GM23338 (cell line): ENCODE measurements at regions not wholly inside any gene's neighbourhood (a gene's known extent, or its start where the extent isn't known, plus 50 kb on each side); places are given as distances from the start of the nearest gene placed in this dataset.

Source experiments
- ATAC-seq: fragments of 200-7000 bp; cut with Tn5 transposase; 3 replicates; pipeline ENCODE4 v1.9.1; 2020
- DNase-seq: peaks from one replicate; pipeline ENCODE4 v3.0.0-alpha.2; 2015; ENCODE audit warnings: low spot score
- H2AFZ ChIP-seq: fragments of 200-600 bp; sonication (generic); 2 replicates; pipeline ENCODE4 v1.8.0; 2016; ENCODE audit warnings: antibody characterized with exemption, mild to moderate bottlenecking, moderate library complexity
- H3F3A ChIP-seq: fragments of 200-600 bp; sonication (generic); replicated peaks from 2 replicates; pipeline ENCODE4 v1.8.0; 2017; ENCODE audit warnings: antibody characterized with exemption, mixed run types, low read depth
- H3K27ac ChIP-seq: fragments of 200-600 bp; sonication (generic); 2 replicates; pipeline ENCODE4 v1.6.1; 2016; ENCODE audit warnings: low read depth
- H3K27me3 ChIP-seq: fragments of 200-600 bp; sonication (generic); 2 replicates; pipeline ENCODE4 v1.8.0; 2016; ENCODE audit warnings: mild to moderate bottlenecking, mixed run types, moderate library complexity; ENCODE audit not compliant: insufficient read depth
- H3K36me3 ChIP-seq: fragments of 200-600 bp; sonication (generic); 2 replicates; pipeline ENCODE4 v1.8.0; 2016; ENCODE audit warnings: mild to moderate bottlenecking; ENCODE audit not compliant: insufficient read depth
- H3K4me1 ChIP-seq: fragments of 200-600 bp; sonication (generic); 2 replicates; pipeline ENCODE4 v1.8.0; 2016; ENCODE audit warnings: mild to moderate bottlenecking, moderate library complexity; ENCODE audit not compliant: insufficient read depth
- H3K4me2 ChIP-seq: fragments of 200-600 bp; sonication (generic); 2 replicates; pipeline ENCODE4 v1.7.1; 2017; ENCODE audit warnings: mixed run types
- H3K4me3 ChIP-seq: fragments of 200-600 bp; sonication (generic); 2 replicates; pipeline ENCODE4 v1.6.1; 2016; ENCODE audit warnings: mixed run types
- H3K79me2 ChIP-seq: fragments of 200-600 bp; sonication (generic); replicated peaks from 2 replicates; pipeline ENCODE4 v1.8.0; 2017; ENCODE audit warnings: mild to moderate bottlenecking; ENCODE audit not compliant: insufficient read depth
- H3K9me2 ChIP-seq: fragments of 200-600 bp; sonication (generic); 2 replicates; pipeline ENCODE4 v1.8.0; 2017; ENCODE audit not compliant: insufficient read depth
- H4K20me1 ChIP-seq: fragments of 200-600 bp; sonication (generic); replicated peaks from 2 replicates; pipeline ENCODE4 v1.8.0; 2017; ENCODE audit warnings: mild to moderate bottlenecking; ENCODE audit not compliant: insufficient read depth
- H3K27ac Mint-ChIP-seq: 2 replicates; pipeline ENCODE4 v1.8.0; 2020; ENCODE audit warnings: inconsistent platforms, mild to moderate bottlenecking, moderate library complexity, mixed read lengths
- H3K27me3 Mint-ChIP-seq: 3 replicates; pipeline ENCODE4 v1.8.0; 2022; ENCODE audit warnings: low read depth, mild to moderate bottlenecking, moderate library complexity, mixed read lengths, inconsistent platforms; ENCODE audit not compliant: insufficient read depth, poor library complexity
- H3K36me3 Mint-ChIP-seq: 3 replicates; pipeline ENCODE4 v1.8.0; 2021; ENCODE audit warnings: low read depth, mild to moderate bottlenecking, inconsistent platforms, moderate library complexity, mixed read lengths
- H3K4me1 Mint-ChIP-seq: 3 replicates; pipeline ENCODE4 v1.8.0; 2020; ENCODE audit warnings: mild to moderate bottlenecking, inconsistent platforms, mixed read lengths
- H3K4me3 Mint-ChIP-seq: 3 replicates; pipeline ENCODE4 v1.8.0; 2021; ENCODE audit warnings: moderate library complexity, mild to moderate bottlenecking, inconsistent platforms, mixed read lengths
- H3K9me3 Mint-ChIP-seq: 3 replicates; pipeline ENCODE4 v1.8.0; 2020; ENCODE audit warnings: moderate library complexity, mild to moderate bottlenecking, inconsistent platforms, mixed read lengths
- EZH2 ChIP-seq: fragments of 200-600 bp; sonication (generic); IDR thresholded peaks from one replicate; pipeline ENCODE4 v1.8.0; 2017; ENCODE audit warnings: antibody characterized with exemption, mild to moderate bottlenecking, low read depth; ENCODE audit not compliant: unreplicated experiment
- EZH2phosphoT487 ChIP-seq: fragments of 200-600 bp; sonication (generic); IDR thresholded peaks from one replicate; pipeline ENCODE4 v1.8.1; 2018; ENCODE audit warnings: antibody characterized with exemption; ENCODE audit not compliant: unreplicated experiment
- JUNB ChIP-seq: IDR thresholded peaks from one replicate; pipeline ENCODE4 v1.6.1; 2016; ENCODE audit warnings: antibody characterized with exemption; ENCODE audit not compliant: unreplicated experiment
- POLR2AphosphoS5 ChIP-seq: IDR thresholded peaks from 2 replicates; pipeline ENCODE4 v1.6.1; 2016; ENCODE audit warnings: antibody characterized with exemption, low read depth
- ZNF114 ChIP-seq: fragments of 250-450 bp; sonication (Bioruptor Pico); IDR thresholded peaks from 2 replicates; pipeline ENCODE4 v1.5.0; 2020; ENCODE audit warnings: mild to moderate bottlenecking, moderate library complexity
- TF ChIP-seq, protein P1 (sequence below): IDR thresholded peaks from one replicate; pipeline ENCODE4 v1.6.1; 2018; ENCODE audit warnings: antibody characterized with exemption; ENCODE audit not compliant: unreplicated experiment
- TF ChIP-seq, protein P2 (sequence below): IDR thresholded peaks from 2 replicates; pipeline ENCODE4 v1.6.1; 2016; ENCODE audit warnings: antibody characterized with exemption
- TF ChIP-seq, protein P3 (sequence below), 2 experiments: fragments of 200-600 bp in 1 of 2; sonication (generic) in 1 of 2; conservative IDR thresholded peaks; 2 replicates each; pipeline versions ENCODE4 v1.5.1 to v1.6.1; 2016 to 2017; ENCODE audit warnings: antibody characterized with exemption in 2 of 2, low read depth in 2 of 2, mild to moderate bottlenecking in 2 of 2, moderate library complexity in 1 of 2

DNA sequence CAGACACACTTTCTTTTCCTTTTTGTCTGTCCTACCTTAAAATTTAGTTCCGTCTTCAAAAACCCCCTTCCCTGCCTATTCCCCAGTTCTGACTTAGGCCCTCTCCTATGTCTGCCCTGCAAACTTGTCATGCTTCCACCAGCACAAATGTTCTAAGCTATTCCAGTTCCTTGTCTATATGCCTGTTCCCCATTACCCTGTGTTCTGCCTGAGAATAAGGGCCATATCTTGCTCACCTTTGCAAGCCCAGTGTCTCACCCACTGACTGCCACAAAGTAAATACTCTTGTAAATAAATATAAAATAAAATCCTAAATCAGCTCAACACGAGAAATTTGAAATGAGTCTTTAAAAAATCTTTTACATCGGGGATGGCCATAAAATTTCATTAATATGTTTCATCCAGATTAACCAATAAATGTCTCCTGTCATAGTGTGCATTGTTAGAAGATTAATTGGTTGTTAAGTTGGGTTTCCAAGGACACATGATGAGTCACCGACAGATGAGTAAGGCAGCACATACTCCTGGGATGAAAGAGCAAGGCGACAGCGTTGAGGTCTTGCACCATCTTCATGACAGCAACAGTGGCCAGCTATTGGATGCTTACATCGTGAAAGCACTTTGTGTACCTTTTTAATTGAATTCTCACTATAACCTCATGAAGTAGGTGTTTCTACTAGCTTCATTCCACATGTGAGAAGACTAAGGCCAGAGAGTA is 92.6 kb upstream of the NGF start:
- Histone ChIP-seq H2AFZ (no peak overlapping the region), H3K4me3 (no peak overlapping the region), H4K20me1 (no peaks in the 10 kb centered on the region), H3K27me3 (no peaks in the 10 kb centered on the region), H3F3A (no peaks in the 10 kb centered on the region), H3K4me1 (no peaks in the 10 kb centered on the region), H3K27ac (no peak overlapping the region), H3K36me3 (no peaks in the 10 kb centered on the region), H3K4me2 (no peak overlapping the region), H3K79me2 (no peaks in the 10 kb centered on the region), H3K9me2 (peaks cover 16% of the 10 kb centered on the region; the same call in 1 of the 2 replicates)
- Mint-ChIP-seq H3K27me3 (peaks cover 2% of the 10 kb centered on the region), H3K36me3 (no peaks in the 10 kb centered on the region), H3K4me1 (no peaks in the 10 kb centered on the region; the same call in 2 of the 3 replicates), H3K9me3 (no peaks in the 10 kb centered on the region), H3K27ac (no peak overlapping the region), H3K4me3 (no peak overlapping the region)
- DNase-seq (no peak), ATAC-seq (no peak)
- TF ChIP-seq EZH2phosphoT487 = no peak
- TF ChIP-seq, protein P1, sequence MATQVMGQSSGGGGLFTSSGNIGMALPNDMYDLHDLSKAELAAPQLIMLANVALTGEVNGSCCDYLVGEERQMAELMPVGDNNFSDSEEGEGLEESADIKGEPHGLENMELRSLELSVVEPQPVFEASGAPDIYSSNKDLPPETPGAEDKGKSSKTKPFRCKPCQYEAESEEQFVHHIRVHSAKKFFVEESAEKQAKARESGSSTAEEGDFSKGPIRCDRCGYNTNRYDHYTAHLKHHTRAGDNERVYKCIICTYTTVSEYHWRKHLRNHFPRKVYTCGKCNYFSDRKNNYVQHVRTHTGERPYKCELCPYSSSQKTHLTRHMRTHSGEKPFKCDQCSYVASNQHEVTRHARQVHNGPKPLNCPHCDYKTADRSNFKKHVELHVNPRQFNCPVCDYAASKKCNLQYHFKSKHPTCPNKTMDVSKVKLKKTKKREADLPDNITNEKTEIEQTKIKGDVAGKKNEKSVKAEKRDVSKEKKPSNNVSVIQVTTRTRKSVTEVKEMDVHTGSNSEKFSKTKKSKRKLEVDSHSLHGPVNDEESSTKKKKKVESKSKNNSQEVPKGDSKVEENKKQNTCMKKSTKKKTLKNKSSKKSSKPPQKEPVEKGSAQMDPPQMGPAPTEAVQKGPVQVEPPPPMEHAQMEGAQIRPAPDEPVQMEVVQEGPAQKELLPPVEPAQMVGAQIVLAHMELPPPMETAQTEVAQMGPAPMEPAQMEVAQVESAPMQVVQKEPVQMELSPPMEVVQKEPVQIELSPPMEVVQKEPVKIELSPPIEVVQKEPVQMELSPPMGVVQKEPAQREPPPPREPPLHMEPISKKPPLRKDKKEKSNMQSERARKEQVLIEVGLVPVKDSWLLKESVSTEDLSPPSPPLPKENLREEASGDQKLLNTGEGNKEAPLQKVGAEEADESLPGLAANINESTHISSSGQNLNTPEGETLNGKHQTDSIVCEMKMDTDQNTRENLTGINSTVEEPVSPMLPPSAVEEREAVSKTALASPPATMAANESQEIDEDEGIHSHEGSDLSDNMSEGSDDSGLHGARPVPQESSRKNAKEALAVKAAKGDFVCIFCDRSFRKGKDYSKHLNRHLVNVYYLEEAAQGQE = no peak
- TF ChIP-seq JUNB = no peak
- TF ChIP-seq ZNF114 (CRISPR knock-in tag) = no peak
- TF ChIP-seq, protein P2, sequence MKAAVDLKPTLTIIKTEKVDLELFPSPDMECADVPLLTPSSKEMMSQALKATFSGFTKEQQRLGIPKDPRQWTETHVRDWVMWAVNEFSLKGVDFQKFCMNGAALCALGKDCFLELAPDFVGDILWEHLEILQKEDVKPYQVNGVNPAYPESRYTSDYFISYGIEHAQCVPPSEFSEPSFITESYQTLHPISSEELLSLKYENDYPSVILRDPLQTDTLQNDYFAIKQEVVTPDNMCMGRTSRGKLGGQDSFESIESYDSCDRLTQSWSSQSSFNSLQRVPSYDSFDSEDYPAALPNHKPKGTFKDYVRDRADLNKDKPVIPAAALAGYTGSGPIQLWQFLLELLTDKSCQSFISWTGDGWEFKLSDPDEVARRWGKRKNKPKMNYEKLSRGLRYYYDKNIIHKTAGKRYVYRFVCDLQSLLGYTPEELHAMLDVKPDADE = no peak
- TF ChIP-seq, protein P3, sequence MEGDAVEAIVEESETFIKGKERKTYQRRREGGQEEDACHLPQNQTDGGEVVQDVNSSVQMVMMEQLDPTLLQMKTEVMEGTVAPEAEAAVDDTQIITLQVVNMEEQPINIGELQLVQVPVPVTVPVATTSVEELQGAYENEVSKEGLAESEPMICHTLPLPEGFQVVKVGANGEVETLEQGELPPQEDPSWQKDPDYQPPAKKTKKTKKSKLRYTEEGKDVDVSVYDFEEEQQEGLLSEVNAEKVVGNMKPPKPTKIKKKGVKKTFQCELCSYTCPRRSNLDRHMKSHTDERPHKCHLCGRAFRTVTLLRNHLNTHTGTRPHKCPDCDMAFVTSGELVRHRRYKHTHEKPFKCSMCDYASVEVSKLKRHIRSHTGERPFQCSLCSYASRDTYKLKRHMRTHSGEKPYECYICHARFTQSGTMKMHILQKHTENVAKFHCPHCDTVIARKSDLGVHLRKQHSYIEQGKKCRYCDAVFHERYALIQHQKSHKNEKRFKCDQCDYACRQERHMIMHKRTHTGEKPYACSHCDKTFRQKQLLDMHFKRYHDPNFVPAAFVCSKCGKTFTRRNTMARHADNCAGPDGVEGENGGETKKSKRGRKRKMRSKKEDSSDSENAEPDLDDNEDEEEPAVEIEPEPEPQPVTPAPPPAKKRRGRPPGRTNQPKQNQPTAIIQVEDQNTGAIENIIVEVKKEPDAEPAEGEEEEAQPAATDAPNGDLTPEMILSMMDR (conservative IDR thresholded peaks at IDR 0.05; ENCODE audit: low read depth in 2 of 2) = no peak

DNA sequence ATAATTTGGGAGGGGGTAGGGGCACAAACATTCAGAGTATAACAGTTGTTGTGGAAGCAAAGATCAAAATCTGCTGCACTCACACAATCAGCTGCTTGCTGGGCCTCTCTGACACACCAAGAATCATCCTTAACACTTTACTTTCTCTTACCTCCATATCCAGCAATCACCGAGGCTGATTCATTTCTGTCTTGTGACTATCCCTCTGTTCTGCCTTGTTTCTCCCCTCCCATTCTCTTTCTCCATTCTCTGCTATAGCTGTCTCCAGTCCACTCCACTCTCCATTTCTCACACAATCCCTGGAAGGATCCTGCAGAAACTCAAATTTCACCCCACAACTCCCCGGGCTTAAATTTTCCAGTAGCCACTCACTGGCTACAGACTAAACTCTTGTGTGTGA is 91.8 kb upstream of the NGF start:
- Mint-ChIP-seq H3K27me3 (peaks cover 2% of the 10 kb centered on the region), H3K36me3 (no peaks in the 10 kb centered on the region), H3K9me3 (no peaks in the 10 kb centered on the region), H3K4me3 (no peak overlapping the region), H3K4me1 (no peaks in the 10 kb centered on the region; the same call in 2 of the 3 replicates), H3K27ac (no peak overlapping the region)
- no peaks in the 10 kb centered on the region for H3K4me1 ChIP-seq
- H3K9me2 ChIP-seq = peaks cover 18% of the 10 kb centered on the region; the same call in 1 of the 2 replicates
- no peaks in the 10 kb centered on the region for H4K20me1 ChIP-seq
- H3K79me2 ChIP-seq = no peaks in the 10 kb centered on the region
- ATAC-seq (no peak), DNase-seq (no peak)
- no peak overlapping the region for H2AFZ ChIP-seq
- H3K27ac ChIP-seq = no peak overlapping the region
- H3K36me3 ChIP-seq = no peaks in the 10 kb centered on the region
- no peak overlapping the region for H3K4me2 ChIP-seq
- no peak overlapping the region for H3K4me3 ChIP-seq
- H3K27me3 ChIP-seq = no peaks in the 10 kb centered on the region
- H3F3A ChIP-seq = no peaks in the 10 kb centered on the region
- TF ChIP-seq, protein P2 = no peak
- TF ChIP-seq, protein P1 = no peak
- TF ChIP-seq EZH2 (no peak), POLR2AphosphoS5 (no peak)
